GM18499 (cell line): ENCODE measurements at regions not wholly inside any gene's neighbourhood (a gene's known extent, or its start where the extent isn't known, plus 50 kb on each side); places are given as distances from the start of the nearest gene placed in this dataset.

Source experiments
- ATAC-seq: cut with Tn5 transposase; IDR thresholded peaks from one replicate; pipeline ENCODE4 v1.9.1; 2021; ENCODE audit warnings: moderate number of reproducible peaks; ENCODE audit not compliant: insufficient read depth, unreplicated experiment

GRCh38 chr4:166460769-166461550, 587.9 kb downstream of the TLL1 start:
- ATAC-seq, result no peak

DNA sequence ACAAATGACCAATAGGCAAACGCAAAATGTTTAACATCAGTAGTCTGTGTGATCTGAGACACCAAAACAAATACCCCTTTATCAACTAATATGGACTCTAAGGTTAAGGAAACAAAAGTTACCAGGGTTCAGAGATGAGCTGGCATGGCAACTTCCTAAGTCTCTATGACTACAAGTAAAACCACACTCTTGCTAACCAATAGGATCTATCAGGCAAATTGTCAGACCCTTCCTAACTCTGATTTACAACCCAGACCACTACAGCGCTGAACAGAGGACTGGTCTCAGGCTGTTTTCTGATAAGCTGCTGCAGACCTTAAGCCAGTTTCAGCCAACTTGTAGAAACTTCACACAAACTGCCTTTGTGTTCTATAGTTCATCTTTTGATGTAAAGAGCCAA, 608.0 kb downstream of the TLL1 start:
- ATAC-seq, result no peak

- ATAC-seq, result no peak
Observed at GRCh38 chr4:166481739-166482138, 608.7 kb downstream of the TLL1 start.

DNA sequence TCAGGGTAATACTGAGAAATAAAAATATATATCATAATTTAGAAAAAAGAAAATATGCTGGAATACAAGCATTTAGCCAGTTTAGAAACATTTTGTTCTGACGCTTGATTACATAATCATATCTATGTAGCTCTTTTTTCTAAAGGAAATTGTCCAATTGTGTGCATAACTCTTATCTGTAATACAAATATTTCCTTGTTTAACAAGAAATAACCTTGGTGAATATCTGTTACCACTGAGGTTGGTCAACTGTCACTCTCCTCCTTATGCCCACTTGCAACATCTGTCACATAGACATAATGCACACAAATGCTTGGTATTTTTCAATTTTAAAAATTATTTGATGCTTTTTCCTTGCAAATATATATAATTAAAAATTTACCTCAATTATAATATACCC, 609.7 kb downstream of the TLL1 start:
- ATAC-seq, result no peak

GRCh38 chr4:166491635-166492034, 618.6 kb downstream of the TLL1 start:
- no peak for ATAC-seq

DNA sequence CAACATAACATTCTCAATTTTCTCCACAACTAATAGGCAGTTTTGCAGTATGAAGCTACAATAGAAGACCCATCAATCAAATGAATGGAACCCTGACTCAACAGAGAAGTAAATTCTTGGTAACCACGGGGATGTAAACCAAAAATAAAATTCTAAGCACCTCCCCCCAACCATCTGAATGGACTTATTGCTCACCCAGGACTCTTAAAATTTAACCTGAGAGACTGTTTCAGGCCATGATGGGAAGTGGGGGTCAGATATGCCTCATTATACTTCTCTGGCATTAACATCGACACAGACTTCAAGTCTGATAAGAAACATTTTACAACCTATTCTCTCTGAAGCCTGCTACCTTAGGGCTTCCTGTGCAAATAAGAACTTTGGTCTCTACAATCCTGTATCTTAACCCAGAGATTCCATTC, 620.9 kb downstream of the TLL1 start:
- ATAC-seq, result no peak

DNA sequence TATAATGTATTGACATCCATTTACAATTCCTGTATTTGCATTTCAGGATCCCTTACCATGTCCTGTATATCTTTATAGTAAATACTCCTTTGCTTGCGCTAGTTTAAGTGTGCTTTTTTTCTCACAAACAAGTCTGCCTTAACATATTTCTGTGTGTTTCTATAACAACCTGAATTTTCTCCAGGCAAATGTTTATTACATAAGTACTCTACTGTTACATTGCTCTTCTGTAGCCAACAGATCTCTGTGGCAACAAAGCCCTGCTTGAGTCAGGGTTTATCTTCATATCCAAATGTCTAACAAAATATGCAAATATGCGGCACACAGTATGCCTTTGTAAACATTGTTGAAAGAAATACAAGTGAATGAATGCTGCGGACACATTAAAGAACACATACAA, 625.5 kb downstream of the TLL1 start:
- no peak for ATAC-seq

DNA sequence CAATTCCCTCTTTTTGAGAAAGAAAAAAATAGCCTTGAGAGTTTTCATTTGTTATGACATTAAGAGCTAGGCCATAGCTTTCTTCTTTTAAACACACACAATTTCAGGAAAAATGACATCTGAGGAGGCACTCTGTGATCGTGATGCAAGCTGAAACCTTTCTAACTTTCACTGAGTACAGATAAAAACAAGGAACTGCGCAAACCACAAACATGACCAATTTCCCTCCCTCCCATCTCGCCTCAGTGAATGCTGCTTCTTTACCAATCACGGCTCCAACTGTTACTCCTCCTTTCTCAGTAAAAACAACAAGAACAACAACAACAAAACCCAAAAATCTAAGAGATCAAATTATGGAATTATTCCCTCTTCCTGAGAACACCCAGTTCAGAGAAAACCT, 626.8 kb downstream of the TLL1 start:
- no peak for ATAC-seq

DNA sequence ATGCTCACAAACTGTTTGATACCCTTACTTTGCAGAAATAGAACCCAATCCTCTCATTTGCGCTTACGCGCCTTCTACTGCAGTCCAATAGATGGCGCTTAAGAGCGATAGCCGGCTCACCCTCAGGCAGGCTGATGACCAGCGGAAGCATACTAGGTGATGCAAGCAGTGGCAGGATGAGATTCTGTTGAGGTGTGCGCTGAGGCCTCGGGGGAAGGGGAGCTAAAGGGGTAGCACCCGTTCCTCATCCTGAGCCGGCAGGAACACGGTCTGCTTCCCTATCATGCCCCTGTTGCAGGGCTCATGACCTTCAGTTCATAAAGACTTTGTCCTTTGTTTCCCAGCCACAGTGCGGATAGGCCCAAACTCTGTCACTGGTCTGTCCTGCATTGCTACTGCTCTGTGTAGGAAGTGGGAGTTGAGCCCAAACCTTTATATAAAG, 628.9 kb downstream of the TLL1 start:
- no peak for ATAC-seq

DNA sequence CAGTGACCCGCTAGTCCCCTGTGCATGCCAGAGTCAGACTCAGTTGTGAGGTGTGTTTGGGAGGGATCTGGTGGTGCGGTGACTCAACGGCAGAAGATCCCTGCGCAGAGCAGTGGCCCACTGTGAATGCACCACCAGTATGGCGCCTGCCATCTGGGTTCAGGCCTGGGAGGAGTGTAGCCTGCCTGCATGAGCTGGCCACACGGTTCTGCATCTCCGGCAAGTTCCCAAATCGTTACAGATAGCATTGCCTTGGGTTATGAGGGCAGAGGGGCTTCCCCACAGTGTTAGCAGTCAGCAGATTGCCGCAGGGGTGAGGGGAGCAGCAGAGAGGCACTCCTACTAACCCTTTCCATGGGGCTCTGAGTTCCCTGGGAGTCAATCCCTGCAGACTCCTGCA, 629.6 kb downstream of the TLL1 start:
- no peak for ATAC-seq

DNA sequence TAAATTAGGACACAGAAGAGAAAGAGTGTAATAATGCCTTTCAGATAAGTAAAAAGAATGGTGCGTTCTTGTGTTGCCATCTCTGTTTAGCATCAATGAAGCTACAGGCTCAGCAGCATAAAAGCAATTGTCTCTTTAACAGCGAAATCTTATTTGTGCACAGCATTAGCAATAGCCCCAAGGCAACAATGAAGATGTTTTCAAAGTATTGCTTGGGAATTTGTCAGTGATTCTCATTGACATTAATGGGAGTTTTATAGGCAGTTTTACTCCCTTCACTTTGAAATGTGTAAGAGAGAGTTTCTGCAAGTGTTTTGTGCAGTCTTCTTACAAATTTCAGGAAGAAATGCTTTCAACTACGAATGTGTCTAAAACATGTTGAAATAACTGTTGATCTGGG, 633.0 kb downstream of the TLL1 start:
- ATAC-seq, result no peak

GRCh38 chr4:166512267-166512666, 639.2 kb downstream of the TLL1 start:
- no peak for ATAC-seq

DNA sequence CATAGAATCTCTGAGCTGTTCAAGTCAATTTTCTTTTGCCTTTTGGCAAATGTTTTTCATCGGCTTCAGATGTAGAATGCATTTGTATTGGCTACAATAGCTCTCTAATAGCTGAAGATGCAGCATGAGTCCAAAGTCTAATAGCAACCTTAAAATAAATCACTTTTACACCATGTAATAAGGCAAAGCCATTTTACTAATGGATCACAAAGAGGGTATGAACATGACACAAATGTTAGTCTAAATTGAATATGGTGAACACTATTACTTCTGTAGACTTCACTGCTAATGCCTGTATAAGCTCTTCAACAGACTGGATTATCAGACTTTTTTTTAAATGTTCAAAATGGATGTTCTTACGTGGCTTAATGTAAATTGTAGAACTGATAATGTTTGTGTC, 645.3 kb downstream of the TLL1 start:
- no peak for ATAC-seq

- ATAC-seq, result no peak
Observed at GRCh38 chr4:166518776-166519175, 645.7 kb downstream of the TLL1 start.

DNA sequence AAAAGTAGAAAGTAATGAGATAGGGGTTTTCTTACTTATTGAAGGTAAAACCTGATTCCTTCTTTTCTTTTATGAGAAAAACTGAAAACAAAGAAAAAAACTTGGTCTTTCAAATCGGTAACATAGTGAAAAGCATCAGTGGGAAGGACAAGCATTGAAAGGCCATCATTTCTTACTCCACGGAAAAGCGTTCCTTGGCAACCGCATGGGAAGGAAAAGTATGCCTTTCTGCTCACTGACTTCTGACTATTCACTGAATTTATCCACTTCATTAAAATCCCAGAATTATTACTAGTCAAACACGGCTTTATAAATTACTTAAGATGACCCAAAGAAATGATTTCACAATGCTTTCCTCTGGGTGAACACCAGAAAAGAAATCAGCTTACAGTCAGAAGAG, 646.7 kb downstream of the TLL1 start:
- ATAC-seq, result no peak

DNA sequence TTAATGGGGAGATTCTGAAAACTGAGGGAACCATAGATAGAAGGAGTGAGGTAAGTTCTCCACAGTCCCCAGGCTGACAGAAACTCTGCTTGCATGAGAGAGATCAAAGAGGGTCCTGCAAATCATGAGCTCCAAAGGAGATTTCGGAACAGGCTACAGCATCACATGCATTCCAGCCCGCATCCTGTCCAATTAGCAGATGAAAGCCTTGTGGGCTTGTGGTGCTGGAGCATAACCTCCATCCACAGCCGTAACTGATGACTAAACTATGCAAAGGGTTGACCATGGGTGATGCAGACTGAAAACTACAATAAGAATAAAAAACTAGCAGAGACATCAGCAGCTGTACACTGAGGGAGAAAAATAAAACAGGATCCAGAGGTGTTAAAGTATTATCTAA, 654.5 kb downstream of the TLL1 start:
- no peak for ATAC-seq

DNA sequence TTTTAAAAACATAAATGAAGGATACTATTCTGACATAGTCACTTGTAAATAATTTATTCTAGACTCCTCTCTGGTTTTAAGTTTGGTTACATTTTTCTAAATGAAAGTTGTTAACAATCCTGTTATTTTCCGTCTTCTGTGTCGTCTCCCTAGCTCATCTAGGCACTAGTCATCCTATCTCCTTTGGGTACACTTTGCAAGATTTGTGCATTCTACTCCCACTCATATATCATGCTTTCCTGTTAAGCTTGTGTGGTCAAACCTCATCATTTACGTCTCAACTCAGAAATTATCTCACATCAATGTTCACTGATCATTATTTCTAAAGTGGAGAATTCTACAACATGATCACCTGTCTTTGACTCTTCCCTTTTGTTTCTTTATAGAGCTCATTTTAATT, 658.7 kb downstream of the TLL1 start:
- no peak for ATAC-seq

DNA sequence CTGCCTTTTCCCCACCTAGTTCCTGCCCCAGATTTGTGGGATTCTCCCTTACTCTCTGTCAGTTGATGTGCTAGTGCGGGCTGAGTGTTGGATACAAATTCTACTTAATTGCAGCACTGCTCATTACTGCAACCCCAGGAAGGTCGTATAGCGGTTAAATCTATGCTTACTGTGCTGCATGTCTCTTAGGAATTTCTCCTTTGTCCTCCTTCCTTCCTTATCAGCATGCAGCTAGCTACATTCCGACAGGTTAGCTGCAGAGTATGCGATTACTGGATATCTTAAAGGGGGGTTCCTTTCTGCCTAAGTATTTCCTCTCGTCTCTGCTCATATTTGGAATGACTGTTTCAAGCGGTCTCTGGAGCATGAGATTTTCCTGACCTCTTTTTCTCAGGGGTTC, 662.8 kb downstream of the TLL1 start:
- no peak for ATAC-seq

GRCh38 chr4:166538491-166539005, 665.5 kb downstream of the TLL1 start:
- ATAC-seq, result no peak

DNA sequence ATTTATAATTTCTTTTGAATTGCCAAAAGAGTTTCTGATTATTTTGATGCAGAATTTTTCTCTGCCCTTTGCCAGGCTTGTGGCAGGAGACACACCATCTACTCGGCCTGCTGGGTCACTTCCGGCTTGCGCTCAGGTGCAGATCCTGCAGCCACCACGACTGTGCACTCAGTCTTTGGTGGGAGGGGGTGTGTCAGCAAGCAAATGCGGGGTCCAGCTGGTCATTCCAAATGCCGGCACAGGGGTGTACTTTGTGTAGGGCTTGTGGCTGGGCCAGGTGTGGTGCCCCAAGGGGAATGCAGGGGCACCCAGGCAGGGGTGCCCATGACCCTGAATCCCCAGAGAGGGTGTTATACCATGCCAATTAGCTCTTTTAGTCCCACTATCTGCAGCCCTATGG, 673.0 kb downstream of the TLL1 start:
- ATAC-seq, result no peak

DNA sequence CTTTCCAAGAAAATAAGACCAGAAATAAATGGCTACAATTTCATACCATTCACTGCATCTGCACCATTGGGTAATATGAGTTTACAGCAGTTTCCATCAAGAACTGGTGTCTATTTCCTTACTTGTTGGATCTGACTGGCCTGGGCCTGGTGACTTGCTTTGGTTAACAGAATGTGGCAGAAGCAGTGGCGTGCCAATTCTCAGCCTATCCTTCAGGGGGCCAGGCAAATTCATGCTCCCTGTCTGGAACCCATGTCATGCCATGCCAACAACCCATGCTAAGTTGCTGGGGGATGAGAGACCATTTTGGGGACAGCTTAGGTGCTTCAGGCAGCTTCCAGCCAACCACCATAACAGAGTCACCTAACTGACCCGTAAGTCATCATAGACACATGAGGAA, 656.7 kb downstream of the SPOCK3 start:
- ATAC-seq, result no peak

GRCh38 chr4:166585491-166585890, 648.8 kb downstream of the SPOCK3 start:
- ATAC-seq, result no peak
